ENCODE measurements at regions not wholly inside any gene's neighbourhood (a gene's known extent, or its start where the extent isn't known, plus 50 kb on each side); places are given as distances from the start of the nearest gene placed in this dataset.
"Not testable (repeated sequence)": the region's sequence is repeated elsewhere in the genome, so short reads cannot be mapped to it uniquely, and the experiment has no call there.

DNA sequence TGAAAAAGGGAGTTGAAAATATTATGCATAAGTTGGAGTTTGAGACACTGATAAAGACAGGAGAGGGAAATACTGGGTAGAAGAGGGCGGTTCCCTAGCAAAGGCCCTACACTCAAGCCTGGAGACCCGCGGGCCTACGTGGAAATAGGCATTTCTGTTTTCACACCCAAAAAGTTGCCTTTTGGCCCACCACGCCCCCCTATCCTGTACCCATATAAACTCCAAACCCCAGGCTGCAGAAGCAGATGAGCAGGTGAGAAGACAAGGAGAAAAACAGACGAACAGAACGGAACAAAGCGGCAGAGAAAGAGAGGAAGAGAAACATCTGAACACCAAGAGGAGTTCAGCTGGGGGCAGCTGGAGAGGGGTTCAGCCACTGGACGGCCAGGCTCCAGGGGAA lies 177.9 kb downstream of the GALC start:
- no peak for DNase-seq (ENCODE audit: low read depth)

DNA sequence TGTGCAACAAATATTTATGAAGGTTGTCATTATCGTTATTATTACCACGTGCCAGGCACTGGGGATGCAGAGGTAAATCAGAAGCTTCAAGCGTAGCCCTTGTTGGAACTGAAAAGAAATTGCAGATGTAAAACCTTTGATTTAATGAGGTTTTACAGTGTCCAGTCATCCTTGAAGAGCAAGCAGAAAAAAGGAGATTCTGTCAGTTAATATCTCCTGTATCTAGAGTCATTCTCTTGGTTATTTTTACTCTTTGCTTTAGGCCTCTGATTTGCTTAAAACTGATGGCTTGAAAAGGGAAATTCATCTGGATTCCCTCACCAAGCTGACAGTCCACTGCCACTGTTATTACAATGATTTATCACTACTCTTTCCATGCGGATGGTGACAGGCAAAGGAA lies 179.3 kb downstream of the GALC start:
- DNase-seq (ENCODE audit: low read depth), result no peak

DNA sequence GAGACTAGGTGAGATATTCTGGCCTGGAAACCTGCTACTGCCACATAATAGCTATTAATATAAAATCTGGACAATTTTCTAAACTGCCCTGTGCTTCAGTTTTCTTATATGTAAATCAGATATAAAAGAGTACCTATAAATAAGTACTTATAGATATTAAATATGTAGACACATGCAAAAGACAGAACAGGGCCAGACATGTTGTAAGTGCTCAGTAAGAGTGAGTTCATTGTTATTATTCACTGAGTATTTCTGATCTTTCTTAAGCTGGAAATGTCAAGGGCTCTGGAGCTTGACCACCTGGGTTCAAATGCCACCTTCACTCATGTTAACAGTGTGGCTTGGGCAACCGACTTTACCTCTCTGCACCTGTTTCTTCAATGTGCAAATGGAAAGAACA lies 179.8 kb downstream of the GALC start:
- DNase-seq (ENCODE audit: low read depth), result no peak

DNA sequence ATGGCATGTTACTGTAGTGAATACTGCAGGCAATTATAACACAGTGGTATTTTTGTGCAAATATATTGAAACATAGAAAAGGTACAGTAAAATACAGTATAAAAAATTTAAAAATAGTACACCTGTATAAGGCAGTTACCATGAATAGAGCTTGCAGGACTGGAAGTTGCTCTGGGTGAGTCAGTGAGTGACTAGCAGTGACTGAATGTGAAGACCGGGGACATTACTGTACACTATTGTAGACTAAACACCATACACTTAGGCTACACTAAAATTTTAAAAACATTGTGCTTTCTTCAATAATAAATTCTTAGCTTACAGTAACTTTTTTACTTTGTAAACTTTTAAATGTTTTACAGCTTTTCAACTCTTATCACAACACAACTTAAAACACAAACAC lies 181.7 kb downstream of the GALC start:
- DNase-seq (ENCODE audit: low read depth), result no peak

DNA sequence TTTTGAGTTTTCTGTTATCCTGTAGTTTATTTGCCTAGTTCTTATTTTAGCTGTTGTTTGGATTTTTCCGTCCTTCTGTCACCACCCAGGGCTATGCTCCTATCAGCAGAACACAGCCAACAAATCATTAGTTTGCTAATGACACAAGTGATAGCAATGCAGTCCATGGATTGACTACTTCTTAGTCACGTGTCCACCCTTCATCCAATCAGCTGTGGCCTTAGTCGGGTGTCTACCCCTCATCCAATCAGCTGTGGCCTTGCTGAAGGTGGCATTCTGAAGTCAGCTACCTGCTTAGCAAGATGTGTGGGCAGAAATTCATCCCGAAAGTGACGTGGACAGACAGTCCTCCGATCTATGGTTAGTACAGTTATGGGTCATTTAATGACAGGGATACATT lies 182.3 kb downstream of the GALC start:
- DNase-seq (ENCODE audit: low read depth), result no peak

DNA sequence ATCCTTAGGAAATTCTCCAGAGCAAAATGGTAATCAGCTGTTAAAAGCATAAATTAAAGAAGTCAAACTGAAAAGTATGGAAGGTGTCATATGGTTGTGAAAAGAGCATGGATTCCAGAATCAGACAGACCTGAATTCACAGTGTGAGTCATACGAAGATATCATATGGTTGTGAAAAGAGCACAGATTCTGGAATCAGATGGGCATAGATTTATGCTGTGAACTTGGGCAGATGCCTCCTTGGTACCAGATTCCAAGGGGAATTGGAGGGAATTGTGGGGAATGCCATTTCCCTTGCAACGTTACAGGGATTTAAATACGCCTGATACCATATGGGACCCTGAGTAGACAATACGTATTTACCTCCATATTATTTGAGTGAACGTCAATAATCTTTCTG lies 183.7 kb downstream of the GALC start:
- no peak for DNase-seq (ENCODE audit: low read depth)

DNA sequence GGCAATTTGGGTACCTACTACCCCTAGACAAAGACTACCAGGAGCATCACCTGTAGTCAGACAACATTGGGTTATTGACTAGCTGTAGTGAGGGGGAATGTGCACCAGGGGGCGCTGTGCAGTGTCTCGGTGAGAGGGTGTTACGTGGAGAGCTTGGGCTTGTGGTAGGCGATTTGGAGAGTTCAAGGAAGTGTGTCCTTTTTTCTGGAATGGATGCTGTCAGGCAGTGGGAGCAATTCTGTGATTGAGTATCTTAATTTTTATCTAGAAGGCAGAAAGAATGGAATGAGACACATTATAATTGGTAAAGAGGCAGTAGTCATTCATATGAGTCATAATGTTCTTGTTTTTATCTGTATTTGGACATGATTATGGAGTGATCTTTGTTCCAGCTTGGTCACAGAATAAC lies 187.7 kb downstream of the GALC start:
- peak; percentile 4 for DNase-seq (ENCODE audit: low read depth)

DNA sequence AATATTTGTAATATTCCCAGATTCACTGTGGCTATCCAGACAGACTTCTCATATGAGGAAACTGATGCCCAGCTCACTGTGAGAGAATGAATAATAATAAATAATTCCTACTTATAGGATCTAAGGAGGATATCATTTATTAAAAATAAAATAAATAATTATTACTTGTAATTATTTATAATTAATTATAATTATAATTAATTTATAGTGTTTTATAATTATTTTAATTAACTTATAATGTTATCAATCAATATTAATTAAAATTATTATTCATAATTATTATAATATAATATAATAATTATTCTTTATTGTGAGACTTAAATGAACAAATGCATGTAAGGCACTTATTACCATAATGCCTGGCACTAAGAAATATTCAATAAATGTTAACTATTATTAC lies 192.8 kb downstream of the GALC start:
- DNase-seq (ENCODE audit: low read depth), result no peak

DNA sequence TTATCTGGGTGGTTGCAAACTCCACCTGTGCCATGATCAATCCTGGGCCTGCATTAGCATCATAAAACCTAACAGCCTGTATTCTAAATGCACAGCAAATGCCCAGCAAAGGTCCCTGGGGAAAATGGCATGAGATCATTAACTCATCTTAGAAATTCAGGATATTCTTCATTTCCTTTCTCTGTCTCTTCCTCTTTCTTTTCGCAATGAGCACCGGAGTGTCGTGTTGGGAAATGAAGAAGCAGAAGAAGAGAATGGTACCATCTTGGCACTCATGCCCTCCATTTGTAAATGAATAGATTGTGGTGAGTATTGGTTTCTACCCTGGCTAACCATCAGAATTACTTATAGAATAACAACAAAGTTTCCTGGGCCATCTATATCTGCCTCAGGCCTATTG lies 193.6 kb downstream of the GALC start:
- no peak for DNase-seq (ENCODE audit: low read depth)

DNA sequence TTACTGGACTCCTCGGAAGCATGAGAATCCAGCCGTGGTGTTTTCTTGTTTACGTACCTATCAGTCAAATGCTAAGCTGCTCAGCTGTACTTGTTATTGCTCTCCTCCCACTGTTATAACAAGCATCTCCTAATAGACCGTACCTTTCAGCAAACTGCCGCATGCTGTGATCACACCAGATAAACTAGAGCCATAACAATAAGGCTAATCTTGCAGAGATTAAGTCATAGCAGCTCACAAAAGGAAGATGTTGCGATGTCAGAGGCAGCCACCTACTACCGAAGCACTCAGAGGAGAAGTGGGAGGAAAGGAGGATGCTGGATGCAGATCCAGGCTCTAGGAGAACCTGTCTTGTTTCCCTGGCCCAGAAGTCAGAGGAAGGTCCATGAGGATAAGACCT lies 196.0 kb downstream of the GALC start:
- DNase-seq (ENCODE audit: low read depth), result no peak

DNA sequence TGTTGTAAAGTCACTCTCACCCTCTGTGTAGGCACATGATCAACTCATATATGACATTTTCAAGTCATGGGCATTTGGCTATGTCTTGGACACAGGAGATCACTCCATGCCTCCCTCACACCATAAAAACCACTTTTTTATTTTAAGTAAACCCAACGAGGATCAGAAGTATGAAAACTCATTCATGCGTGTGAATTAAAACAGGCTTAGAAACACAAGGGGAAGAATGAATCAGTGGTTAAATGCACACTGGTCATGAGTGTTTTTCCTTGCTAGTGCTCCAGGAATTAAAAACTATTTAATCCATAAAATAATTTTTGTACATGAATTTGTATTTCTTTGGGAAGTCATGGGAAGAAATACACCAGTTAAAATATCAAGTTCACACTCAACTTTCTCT lies 198.4 kb downstream of the GALC start:
- no peak for DNase-seq (ENCODE audit: low read depth)

DNA sequence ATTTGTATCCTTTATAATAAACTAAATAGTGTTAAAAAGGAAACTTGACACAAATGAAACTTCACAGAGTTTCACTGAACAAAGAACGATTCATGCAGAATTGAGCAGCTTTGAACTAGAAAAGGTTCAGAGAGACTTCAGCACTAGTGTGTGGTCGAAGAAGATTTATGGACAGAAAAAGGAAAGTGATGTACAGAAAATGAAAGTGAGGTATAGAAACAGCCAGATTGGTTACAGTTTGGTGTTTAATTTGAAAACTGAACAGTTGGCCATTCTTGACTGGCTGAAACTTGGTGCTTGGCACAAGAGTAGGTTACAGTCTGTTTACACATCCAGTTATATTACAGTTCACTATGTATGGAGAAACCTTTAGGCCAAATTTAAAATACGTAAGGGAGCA lies 207.1 kb downstream of the GALC start:
- DNase-seq (ENCODE audit: low read depth), result no peak

DNA sequence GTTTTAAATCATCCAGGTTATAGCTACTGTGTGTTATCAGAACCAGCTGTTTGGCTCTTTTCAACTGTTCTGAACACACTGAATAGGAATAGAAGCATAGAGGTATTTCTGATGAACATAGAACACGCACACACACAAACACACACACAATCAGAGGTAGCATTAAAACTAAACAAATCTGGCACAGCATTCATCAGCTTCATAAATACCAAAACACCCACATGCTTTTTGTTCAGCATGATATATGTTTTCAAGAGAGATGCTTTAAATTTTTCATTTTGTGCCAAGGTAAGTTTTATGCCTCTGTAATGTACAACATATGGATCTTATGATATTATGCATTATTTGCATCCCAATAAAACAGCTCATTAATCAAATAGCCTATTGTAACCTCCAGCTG lies 208.6 kb downstream of the GALC start:
- no peak for DNase-seq (ENCODE audit: low read depth)

DNA sequence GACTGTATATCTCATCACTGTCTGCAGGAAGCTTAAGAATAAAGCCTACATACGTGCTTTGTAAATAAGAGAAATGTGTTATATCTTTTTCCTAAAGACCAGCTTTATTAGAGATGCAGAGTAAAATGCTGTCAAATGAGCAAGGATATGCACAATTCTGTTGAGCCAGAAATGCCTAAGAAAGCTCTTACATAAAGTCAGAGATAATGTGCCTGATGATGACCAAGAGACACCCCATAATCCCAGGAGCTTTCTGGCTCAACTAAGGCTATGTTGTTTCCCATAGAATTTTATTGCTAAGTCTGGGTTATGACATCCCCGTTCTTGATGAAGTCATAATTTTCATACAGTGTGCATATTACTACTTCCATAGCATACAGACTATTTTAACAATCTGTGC lies 209.9 kb downstream of the GALC start:
- DNase-seq (ENCODE audit: low read depth), result no peak

DNA sequence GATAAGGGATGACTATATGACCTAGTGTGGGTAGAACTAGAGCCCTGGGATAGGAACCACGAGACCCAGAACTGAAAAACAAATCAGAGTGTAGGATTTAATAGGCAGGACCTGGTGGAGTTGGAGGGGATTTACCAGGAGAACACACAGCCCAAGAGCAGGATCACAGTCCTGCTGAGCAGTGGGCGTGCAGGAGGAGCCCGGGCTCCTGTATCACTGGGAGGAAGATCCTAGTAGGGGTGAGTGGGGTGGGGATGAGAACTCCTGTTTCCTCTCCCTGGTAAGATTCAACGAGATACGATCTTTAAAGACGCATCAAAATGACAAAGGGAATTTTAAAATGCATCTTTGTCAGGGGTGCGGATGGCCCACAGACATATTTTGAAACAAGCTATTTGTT lies 220.1 kb downstream of the GALC start:
- DNase-seq (ENCODE audit: low read depth), result no peak

DNA sequence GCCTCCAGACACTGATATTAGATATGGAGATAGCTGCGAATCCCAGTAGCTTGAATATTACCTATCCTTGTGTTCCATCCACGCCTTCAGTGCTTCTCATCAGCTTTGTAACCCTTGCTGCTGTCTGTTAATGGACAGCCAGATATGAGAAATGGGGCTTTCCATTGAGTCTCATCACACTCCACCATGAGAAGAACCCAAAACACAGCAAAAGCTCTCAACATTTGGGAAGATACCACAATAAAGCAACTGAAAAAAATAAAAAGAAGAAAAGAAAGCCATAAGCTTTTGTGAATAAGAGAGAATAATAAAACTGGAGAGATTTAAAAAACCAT lies 225.4 kb downstream of the GALC start:
- no peak for DNase-seq (ENCODE audit: low read depth)

DNA sequence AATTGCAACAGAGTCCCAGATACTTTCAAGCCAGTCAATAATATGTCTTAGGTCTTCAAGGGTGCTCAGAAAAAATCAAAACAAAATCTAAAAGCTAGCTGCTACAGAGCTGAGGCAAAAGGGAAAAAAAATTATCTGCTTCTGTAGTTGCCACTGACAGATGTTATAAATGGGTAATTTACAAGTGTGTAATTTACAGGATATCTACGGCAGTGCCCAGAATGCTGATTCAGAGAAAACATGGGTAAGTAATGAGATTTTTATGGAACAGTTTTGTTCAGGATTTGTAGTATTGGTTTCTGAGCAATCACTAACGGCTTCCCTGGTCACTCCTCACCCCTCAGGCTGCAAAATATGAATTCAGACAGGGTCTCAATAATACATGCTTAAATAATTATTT lies 234.1 kb downstream of the GALC start:
- no peak for DNase-seq (ENCODE audit: low read depth)

DNA sequence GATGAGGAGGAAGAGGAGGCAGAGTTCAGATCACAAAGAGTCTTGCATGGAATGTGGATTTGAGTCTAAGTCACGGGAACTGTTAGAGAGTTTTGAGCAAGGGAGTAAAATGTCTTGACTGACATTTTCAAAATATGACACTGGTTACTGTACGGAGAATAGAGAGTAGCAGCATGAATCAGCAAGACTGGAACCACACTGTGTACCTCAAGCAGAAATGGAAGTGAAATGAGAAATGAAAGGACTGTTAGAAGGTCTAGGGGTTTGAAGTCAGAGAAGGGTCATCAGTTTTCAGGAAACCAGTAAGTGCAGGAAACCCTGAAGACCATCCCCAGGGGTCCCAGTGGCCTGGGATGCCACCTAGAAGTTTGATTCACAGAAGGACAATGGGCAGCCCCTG lies 236.3 kb downstream of the GALC start:
- no peak for DNase-seq (ENCODE audit: low read depth)

DNA sequence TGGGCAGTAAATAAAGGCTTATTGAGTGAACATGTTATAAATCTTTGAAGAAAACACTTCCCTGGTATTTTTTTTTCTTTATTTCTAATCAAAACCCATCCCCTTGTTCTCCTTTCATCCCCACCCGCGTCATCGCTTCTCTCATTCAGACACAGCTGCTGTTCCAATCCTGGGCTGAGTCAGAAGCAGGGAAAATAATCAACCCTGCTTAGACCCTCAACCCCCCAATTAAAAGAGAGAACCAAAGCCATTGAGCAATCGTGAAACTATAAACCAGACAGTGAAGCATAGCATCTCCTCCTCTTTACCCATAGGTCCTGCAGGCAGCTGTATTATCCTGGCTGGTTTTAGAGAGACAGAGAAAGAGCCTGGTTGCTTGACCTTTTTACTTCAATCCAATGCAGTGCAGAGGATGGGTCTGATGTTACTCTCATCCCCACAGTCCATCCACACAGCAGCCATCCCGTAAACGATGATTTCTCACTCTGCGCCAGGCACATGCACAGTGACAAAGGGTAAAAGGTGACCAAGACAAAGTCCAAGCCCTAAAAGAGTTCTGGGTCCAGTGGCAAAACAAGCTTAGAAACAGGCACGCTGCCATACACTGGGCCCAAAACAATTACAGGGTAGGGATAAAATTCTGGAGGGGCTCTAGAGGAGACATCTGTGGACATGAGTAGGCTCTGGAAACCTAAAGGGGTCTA lies 238.3 kb downstream of the GALC start:
- DNase-seq (ENCODE audit: low read depth), result no peak

DNA sequence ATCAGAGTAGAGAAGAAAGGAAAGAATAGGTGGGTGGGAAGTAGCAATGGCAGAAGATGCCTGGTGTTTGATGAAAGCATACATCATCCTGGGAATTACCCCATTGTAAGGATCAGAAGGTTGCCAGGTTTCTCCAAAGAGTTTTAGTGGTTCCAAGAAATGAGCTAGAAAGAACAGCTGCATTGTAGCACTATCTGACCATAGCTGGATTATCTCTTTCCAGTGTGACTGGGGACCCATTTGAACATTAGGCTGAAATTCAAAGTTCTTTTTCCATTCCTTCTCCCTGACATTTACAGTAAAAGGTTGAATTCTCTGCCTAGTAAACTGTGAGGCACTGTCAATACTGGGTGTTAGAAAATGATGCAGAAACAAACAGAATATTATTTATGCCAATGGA lies 244.4 kb downstream of the GALC start:
- DNase-seq (ENCODE audit: low read depth), result no peak

DNA sequence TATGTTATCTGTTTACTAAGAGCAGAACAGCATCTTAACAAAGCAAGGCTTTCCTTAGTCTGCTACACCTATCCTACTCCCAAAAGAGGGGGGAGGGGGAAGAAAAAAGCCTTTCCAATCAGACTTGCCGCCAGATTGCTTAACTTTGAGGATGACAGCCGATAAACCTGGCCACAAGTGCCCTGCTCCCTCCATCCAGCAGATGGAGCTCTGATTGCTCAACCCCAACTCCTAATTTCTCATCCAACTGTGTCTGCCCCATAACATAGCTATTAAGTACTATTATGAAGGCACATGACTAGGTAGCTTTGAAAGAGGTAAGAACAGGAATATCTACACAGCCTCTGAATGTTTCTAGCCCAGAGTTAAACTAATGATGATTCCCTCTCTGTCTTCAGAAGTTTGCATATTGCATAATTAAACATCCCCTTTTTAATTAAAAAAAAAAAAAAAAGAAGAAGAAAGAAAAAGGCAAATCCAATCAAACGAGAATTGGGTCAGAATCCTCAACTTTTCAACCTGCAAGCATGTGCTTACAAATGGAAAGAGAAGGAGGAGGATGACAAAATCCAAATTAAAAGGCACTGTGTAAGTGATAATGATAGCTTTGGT lies 247.4 kb downstream of the GALC start:
- no peak for DNase-seq (ENCODE audit: low read depth)

DNA sequence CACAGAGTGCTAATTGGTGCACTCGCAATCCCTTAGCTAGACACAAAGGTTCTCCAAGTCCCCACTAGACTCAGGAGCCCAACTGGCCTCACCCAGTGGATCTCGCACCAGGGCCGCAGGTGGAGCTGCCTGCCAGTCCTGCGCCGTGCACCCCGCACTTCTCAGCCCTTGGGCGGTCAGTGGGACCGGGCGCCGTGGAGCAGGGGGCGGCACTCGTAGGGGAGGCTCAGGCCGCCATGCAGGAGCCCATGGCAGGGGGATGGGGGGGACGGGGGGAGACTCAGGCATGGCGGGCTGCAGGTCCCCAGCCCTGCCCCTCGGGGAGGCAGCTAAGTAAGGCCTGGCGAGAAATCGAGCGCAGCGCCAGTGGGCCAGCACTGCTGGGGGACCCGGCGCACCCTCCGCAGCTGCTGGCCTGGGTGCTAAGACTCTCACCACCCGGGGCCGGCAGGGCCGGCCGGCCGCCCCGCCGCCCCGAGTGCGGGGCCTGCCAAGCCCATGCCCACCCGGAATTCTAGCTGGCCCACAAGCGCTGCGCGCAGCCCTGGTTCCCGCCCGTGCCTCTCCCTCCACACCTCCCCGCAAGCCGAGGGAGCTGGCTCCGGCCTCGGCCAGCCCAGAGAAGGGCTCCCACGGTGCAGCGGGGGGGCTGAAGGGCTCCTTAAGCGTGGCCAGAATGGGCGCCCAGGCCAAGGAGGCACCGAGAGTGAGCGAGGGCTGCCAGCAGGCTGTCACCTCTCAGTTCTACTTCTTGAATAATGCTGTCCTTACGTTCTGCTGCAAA lies 258.2 kb downstream of the GALC start:
- not testable (repeated sequence) for DNase-seq (ENCODE audit: low read depth)

DNA sequence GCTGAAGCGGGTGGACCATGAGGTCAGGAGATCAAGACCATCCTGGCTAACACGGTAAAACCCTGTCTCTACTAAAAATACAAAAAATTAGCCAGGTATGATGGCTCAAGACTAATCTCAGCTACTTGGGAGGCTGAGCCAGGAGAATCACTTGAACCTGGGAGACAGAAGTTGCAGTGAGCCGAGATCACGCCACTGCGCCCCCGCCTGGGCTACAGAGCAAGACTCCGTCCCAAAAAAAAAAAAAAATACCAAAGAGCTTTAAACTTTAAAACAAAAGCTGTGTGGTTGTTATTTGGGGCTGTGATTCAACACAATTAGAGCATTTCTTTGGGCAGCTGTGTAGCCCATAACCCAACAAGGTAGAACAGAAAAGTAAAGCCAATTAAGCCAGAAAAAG lies 259.9 kb downstream of the GALC start:
- not testable (repeated sequence) for DNase-seq (ENCODE audit: low read depth)

DNA sequence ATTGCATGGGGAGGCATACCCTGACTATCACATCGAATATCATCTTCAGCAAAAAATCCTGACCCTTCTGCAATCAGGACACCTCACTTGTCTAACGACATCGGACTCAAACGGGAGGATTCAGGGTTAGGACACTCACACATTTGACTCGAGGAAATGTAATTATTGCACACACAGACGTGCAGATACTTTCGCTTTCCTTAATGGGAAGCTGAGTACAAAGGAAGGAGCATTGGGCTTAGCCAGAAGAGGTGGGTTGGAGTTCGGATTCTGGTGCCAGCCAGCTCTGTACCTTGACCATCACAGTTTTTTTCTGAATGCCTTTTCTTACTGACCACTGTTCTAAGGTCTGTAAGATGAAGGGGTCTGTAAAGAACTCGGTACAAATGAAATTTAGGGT lies 260.4 kb downstream of the GALC start:
- no peak for DNase-seq (ENCODE audit: low read depth)

Measured in activated T-helper 1 cell treated with Interleukin-2 at 50 U/mL for 16 hours (primary cell).